Breast epithelium (tissue), 4 donors: ENCODE measurements at regions not wholly inside any gene's neighbourhood (a gene's known extent, or its start where the extent isn't known, plus 50 kb on each side); places are given as distances from the start of the nearest gene placed in this dataset.

Experiments used
- DNase-seq, 2 donors: peaks; one replicate each; pipeline ENCODE4 v3.0.0-alpha.2; 2019; ENCODE audit warnings: low spot score in 2 of 2
- H3K27ac ChIP-seq, 2 donors: fragments of 200-600 bp; sonication (generic) in 1 of 2; one replicate each; pipeline ENCODE4 v1.5.1; 2016 to 2019; ENCODE audit warnings: mild to moderate bottlenecking in 1 of 2
- H3K27me3 ChIP-seq, 2 donors: fragments of 200-600 bp; sonication (generic) in 1 of 2; one replicate each; pipeline versions ENCODE4 v1.5.1 to v1.6.0; 2017 to 2019; ENCODE audit warnings: control low read depth in 1 of 2, mild to moderate bottlenecking in 1 of 2
- H3K36me3 ChIP-seq: fragments of 200-600 bp; one replicate; pipeline ENCODE4 v1.5.1; 2019
- H3K4me1 ChIP-seq, 2 donors: fragments of 200-600 bp; sonication (generic); one replicate each; pipeline ENCODE4 v1.5.1; 2016 to 2019; ENCODE audit warnings: control low read depth in 1 of 2
- H3K4me3 ChIP-seq, 3 donors: fragments of 200-600 bp; sonication (generic); 1 replicate in 2 of 3; 2 replicates in 1 of 3; pipeline ENCODE4 v1.5.1; 2016 to 2019; ENCODE audit warnings: mild to moderate bottlenecking in 3 of 3, moderate library complexity in 2 of 3
- H3K9me3 ChIP-seq, 2 donors: fragments of 200-600 bp; sonication (generic) in 1 of 2; one replicate each; pipeline ENCODE4 v1.5.1; 2016 to 2019; ENCODE audit warnings: control low read depth in 1 of 2
- CTCF ChIP-seq, 3 donors: fragments of 450-650 bp; IDR thresholded peaks; one replicate each; pipeline ENCODE4 v1.5.1; 2016 to 2017; ENCODE audit warnings: antibody characterized with exemption in 3 of 3, mild to moderate bottlenecking in 3 of 3, moderate library complexity in 3 of 3
- POLR2A ChIP-seq: fragments of 450-650 bp; IDR thresholded peaks from one replicate; pipeline ENCODE4 v1.6.1; 2016; ENCODE audit warnings: antibody characterized with exemption, mild to moderate bottlenecking, moderate library complexity
- POLR2AphosphoS5 ChIP-seq, 3 donors: sonication (generic); formaldehyde crosslinking; IDR thresholded peaks; one replicate each; pipeline ENCODE4 v1.6.1; 2017; ENCODE audit warnings: antibody characterized with exemption in 3 of 3
- intact Hi-C: fragments of 100-400 bp; cut with DNase I; formaldehyde crosslinking; loops from one replicate; pipeline ENCODE4 v1.15.1; 2023; ENCODE audit warnings: low total_unique reads

DNA sequence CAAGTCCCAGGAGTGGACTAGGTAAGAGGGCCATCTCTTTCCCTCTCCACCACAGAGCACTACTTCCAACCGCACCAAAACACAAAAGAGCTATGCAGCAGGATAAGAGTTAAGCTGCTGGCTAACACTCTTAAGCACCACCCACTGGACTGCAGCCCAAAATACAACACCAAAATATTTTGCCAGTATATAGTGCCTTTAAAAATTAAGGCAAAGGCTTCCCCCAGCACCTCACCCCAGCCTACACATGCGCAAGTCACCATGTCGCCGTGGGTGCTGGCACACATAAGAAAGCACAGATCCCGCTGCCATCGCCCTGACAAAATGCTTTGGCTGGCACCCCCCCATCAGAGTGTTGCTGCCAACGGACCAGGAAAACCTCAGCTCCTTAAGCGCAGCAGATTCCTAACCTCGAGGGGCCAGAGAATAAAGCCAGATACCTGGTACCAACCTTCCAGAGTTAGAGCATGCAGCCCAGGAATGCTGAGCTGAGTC lies 608.3 kb downstream of the PCDH17 start:
- no peak for TF ChIP-seq POLR2A
- no peak for TF ChIP-seq CTCF (IDR thresholded peaks at IDR 0.05)
- no peaks in the 10 kb centered on the region for H3K9me3 ChIP-seq
- no peak overlapping the region for H3K27ac ChIP-seq
- H3K27me3 ChIP-seq = no peaks in the 10 kb centered on the region
- H3K4me1 ChIP-seq = no peaks in the 10 kb centered on the region
- no peaks in the 10 kb centered on the region for H3K36me3 ChIP-seq
- no peak overlapping the region for H3K4me3 ChIP-seq
- no peak for DNase-seq
- intact Hi-C loops = no loop called here

- Histone ChIP-seq H3K36me3 (no peaks in the 10 kb centered on the region), H3K27me3 (no peaks in the 10 kb centered on the region), H3K4me3 (no peak overlapping the region), H3K4me1 (no peaks in the 10 kb centered on the region), H3K9me3 (no peaks in the 10 kb centered on the region), H3K27ac (no peak overlapping the region)
- no peak for DNase-seq
- intact Hi-C loops = no loop called here
- TF ChIP-seq POLR2AphosphoS5 (IDR thresholded peaks at IDR 0.05) (no peak), CTCF (IDR thresholded peaks at IDR 0.05) (no peak), POLR2A (no peak)
These were observed 615.5 kb downstream of the PCDH17 start for GRCh38 chr13:58247080-58247479.

DNA sequence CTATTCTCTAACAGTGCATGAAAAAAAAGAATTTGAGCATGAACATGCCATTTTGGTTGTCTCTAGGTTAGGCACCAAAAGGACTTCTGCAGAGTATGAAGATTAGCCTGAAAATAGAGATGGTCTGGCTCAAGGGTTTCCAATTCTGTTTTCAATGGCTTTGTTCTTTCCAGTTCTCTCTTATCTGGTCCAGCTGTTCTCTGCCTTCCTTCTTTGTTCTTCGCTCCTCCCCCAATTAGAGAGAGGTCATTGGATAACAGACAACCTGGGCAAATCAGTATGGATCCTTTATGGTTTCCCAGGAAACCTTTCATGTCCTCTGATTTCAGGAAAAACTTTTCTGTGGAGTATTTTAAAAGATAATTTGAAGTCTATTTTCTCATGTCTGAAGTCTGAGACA lies 623.4 kb downstream of the PCDH17 start:
- H3K27me3 ChIP-seq = no peaks in the 10 kb centered on the region
- H3K4me1 ChIP-seq = no peaks in the 10 kb centered on the region
- H3K36me3 ChIP-seq = no peaks in the 10 kb centered on the region
- no peak overlapping the region for H3K4me3 ChIP-seq
- no peak overlapping the region for H3K27ac ChIP-seq
- TF ChIP-seq CTCF (IDR thresholded peaks at IDR 0.05) (no peak), POLR2A (no peak), POLR2AphosphoS5 (IDR thresholded peaks at IDR 0.05) (no peak)
- intact Hi-C loops = no loop called here
- no peak for DNase-seq
- H3K9me3 ChIP-seq = no peaks in the 10 kb centered on the region

DNA sequence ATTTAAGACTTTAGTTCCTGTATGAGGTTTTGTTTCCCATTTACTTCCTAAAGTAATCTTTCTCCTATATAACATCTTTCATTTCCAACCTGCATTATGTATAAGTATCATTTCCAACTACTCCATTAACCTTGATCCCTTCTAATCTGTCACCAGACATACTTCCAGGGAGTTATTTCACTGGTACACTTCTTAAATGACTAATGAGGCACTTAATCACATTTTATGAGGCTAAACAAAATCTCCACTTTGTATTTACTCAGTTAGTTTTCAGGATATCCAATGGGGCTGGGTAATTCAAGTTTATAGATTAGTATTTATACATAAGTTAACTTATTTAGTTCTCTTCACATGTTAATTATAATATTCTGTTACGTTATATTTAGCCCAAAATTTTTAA lies 634.7 kb downstream of the PCDH17 start:
- Histone ChIP-seq H3K4me1 (no peaks in the 10 kb centered on the region), H3K36me3 (no peaks in the 10 kb centered on the region), H3K27me3 (no peaks in the 10 kb centered on the region), H3K9me3 (no peaks in the 10 kb centered on the region), H3K27ac (no peak overlapping the region), H3K4me3 (no peak overlapping the region)
- TF ChIP-seq POLR2A (no peak), CTCF (IDR thresholded peaks at IDR 0.05) (no peak), POLR2AphosphoS5 (IDR thresholded peaks at IDR 0.05) (no peak)
- no peak for DNase-seq
- intact Hi-C loops = no loop called here

GRCh38 chr13:58298556-58299135 lies 667.1 kb downstream of the PCDH17 start:
- H3K9me3 ChIP-seq = no peaks in the 10 kb centered on the region
- no peaks in the 10 kb centered on the region for H3K27me3 ChIP-seq
- no peak for DNase-seq
- TF ChIP-seq CTCF (IDR thresholded peaks at IDR 0.05) (no peak), POLR2A (no peak), POLR2AphosphoS5 (IDR thresholded peaks at IDR 0.05) (no peak)
- H3K27ac ChIP-seq = no peak overlapping the region
- H3K4me3 ChIP-seq = no peak overlapping the region
- intact Hi-C loops = no loop called here
- no peaks in the 10 kb centered on the region for H3K36me3 ChIP-seq
- no peaks in the 10 kb centered on the region for H3K4me1 ChIP-seq
